ENCODE measurements at regions not wholly inside any gene's neighbourhood (a gene's known extent, or its start where the extent isn't known, plus 50 kb on each side); places are given as distances from the start of the nearest gene placed in this dataset.
"Not testable (repeated sequence)": the region's sequence is repeated elsewhere in the genome, so short reads cannot be mapped to it uniquely, and the experiment has no call there.

- DNase-seq = no peak
These were observed 765.8 kb downstream of the SLITRK5 start for GRCh38 chr13:88436974-88437373.

GRCh38 chr13:88450515-88450914, 779.3 kb downstream of the SLITRK5 start:
- DNase-seq = no peak

- no peak for DNase-seq
These were observed 785.0 kb downstream of the SLITRK5 start for GRCh38 chr13:88456151-88456550.

DNA sequence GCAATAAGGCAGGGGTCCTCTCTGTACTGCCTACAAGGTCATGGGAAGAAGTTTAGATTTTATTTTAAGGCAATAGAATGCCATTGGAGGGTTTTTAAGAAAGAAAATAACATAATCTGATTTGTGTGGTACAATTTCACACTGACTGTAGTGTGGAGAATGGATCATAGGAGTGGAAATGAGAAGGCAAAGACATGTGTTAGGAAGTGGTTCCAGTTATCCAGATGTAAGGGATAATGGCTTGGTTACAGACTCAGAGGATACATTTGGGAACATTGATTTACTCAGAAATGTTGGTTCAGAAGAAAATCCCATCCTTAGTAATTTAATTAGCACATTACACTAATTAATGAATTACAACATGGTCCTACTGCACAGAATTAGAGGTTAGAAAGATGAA, 788.2 kb downstream of the SLITRK5 start:
- DNase-seq = no peak

- DNase-seq = no peak
These were observed 790.3 kb downstream of the SLITRK5 start for GRCh38 chr13:88461272-88462009.

DNA sequence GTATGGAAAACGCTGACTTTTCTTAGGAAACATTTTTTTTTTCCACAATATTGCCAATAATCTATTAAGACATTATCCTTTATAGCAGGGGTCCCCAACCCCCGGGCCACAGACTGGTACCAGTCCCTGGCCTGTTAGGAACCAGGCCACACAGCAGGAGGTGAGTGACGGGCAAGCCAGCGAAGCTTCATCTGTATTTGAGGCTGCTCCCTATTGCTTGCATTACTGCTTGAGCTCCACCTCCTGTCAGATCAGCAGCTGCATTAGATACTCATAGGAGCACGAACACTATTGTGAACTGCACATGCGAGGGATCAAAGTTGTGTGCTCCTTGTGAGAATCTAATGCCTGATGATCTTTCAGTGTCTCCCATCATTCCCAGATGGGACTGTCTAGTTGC, 793.7 kb downstream of the SLITRK5 start:
- DNase-seq = no peak

DNA sequence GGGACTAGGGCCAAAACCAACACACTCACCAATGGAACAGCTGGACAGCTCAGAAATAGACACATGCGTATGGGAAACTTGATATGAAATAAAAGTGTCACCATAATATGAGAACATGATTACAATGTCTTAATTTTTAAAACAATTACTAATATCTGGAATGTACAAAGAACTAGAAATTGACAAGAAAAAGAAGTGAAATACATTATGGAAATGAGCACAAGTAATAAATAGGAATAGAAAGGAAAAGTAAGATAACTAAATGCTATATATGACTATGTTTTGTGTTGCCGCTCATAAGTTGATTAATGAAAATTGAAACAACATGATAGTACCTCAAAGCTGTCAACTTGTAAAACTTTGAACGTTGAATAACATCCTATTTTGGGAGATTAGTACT, 801.1 kb downstream of the SLITRK5 start:
- no peak for DNase-seq

DNA sequence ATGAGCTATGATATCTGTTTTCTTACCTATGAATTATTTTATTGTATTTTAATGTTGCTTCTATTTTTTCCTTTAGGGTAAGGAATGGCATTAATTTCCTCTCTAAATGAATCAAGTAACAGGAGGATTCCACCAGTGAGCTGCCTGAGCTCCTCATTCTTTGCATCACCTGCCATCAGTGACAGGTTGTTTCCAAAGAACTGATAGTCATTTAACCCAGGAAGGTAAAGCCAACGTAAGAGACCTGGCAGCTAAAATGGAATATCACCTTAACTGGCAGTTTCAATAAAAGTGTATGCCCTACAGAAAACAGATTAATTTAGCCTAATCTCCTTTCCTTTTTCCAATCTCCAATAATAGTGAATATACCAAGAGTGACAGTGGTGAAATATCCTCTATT, 812.0 kb downstream of the SLITRK5 start:
- no peak for DNase-seq

DNA sequence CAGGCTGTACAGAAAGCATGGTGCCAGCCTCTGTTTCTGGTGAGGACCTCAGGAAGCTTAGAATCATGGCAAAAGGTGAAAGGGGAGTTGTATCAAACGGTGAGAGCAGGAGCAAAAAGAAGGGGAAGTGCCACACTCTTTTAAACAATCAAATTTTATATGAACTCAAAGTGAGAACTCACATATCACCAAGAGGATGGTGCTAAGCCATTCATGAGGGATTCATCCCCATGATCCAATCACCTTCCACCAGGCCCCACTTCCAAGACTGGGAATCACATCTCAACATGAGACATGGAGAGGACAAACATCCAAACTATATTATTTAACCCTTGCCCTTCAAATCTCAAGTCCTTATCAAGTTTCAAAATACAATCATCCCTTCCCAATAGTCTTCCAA, 836.7 kb downstream of the SLITRK5 start:
- DNase-seq = no peak

DNA sequence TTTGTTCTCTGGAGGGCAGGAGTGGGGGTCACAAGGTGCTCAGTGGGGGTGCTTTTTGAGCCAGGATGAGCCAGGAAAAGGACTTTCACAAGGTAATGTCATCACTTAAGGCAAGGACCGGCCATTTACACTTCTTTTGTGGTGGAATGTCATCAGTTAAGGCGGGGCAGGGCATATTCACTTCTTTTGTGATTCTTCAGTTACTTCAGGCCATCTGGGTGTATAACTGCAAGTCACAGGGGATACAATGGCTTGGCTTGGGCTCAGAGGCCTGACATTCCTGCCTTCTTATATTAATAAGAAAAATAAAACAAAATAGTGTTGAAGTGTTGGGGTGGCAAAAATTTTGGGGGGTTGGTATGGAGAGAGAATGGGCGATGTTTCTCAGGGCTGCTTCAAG, 841.8 kb downstream of the SLITRK5 start:
- not testable (repeated sequence) for DNase-seq

DNA sequence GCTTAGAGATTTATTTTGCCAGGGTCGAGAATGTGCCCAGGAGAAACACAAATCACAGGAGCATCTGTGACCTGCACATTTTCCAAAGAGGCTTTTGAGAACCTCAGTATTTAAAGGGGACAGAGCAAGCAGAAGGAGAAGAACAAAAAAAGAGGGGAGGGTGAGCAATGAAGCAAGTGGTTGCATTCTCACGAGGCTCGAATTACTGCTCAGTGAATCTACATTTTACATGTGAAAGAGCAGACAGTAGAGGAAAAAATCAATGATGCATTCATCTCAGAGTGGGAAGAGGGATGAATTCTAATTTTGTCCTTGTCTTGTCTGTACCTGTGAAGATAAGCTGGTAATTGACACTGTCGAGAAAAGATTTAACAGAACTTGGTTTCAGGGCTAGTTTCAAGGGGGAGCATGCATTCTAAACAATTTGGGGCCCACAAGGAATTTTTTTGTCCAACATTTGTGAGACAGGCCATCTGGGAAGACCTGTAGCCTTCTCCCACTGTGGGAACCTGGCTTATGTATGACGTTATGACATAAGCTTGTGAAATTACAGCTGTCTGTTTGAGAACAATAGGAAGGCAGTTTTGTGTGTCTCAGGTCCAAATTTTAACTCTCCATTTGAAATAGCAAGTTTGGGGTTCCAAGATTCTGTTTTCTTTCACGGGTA, 855.1 kb downstream of the SLITRK5 start:
- no peak for DNase-seq

- DNase-seq = no peak
These were observed 855.7 kb downstream of the SLITRK5 start for GRCh38 chr13:88526853-88527215.

- no peak for DNase-seq
These were observed 870.8 kb downstream of the SLITRK5 start for GRCh38 chr13:88541994-88542393.

DNA sequence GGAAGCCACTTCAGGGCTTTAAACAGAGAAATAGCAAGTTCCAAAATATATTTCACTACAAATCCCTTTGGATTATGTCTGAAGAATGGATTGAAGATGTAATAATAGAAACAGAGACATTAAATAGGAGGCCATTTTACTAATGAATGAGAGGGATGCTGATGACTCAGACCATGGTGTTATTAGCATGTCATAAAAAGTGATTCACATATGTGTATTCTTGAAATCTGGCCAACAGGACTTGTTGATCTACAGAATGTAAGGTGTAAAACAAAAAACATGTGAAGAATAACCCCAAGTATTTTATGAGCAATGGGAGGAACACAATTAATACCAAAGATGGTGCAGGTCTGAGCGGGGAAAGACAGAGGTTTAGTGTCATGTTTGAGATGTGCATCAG, 873.7 kb downstream of the SLITRK5 start:
- DNase-seq = no peak

- no peak for DNase-seq
These were observed 881.8 kb downstream of the SLITRK5 start for GRCh38 chr13:88552966-88553365.

- DNase-seq = no peak
These were observed 894.4 kb downstream of the SLITRK5 start for GRCh38 chr13:88565566-88565965.

DNA sequence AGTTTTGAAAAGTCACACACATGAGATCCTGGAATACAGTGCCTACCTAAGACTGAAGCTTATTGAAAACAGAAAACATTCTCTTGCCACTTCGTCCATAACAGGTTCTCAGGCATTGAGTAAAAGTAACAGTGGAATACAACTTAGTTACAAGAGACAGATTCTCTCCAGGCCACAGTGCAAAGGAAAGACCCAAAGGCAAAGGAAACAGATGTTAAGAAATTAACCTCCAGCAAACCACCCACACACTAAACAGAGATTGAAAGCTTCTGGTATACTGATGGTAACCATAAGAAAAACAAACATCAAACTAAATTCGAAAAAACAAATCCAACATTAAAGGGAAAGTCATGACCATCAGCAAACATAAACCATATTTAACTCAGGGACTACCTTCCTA, 914.7 kb downstream of the SLITRK5 start:
- no peak for DNase-seq

GRCh38 chr13:88586263-88586662, 915.1 kb downstream of the SLITRK5 start:
- DNase-seq = no peak

DNA sequence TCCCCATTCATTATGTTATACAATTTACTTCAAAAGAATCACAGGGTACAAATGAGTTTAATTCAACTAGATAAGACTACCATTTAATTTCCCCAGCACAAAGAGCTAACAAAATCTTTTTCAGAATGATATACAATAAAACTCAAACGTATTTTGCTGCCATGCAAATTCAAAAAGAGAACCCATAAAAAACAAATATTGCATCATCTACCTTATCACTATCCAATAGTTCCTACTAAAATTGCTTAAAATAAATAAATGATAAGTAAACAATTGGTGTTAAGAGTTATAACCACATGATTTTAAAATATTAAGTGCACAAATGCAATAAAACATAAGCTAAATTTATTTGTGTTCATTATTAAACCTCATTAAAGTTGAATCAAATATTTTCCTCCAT, 919.4 kb downstream of the SLITRK5 start:
- DNase-seq = no peak

DNA sequence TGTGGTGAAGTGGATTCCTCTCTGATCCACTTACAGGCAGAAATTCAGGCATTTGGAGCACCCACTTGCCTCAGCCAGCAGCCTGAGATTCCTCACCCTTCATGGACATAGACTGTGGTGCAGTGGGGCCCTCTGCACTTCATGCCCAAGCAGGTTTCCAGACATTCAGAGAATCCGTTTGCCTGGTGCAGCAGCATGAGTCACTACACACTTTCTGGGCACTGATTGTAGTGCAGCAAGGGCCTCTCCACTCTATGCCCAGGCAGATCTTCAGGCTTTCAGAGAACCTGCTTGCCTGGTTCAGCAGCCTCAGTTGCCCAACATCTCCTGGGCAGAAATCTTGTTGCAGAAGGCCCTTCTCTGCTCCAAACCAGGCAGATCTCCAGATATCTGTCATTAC, 920.9 kb downstream of the SLITRK5 start:
- no peak for DNase-seq

- DNase-seq = no peak
These were observed 930.8 kb downstream of the SLITRK5 start for GRCh38 chr13:88601949-88602348.

DNA sequence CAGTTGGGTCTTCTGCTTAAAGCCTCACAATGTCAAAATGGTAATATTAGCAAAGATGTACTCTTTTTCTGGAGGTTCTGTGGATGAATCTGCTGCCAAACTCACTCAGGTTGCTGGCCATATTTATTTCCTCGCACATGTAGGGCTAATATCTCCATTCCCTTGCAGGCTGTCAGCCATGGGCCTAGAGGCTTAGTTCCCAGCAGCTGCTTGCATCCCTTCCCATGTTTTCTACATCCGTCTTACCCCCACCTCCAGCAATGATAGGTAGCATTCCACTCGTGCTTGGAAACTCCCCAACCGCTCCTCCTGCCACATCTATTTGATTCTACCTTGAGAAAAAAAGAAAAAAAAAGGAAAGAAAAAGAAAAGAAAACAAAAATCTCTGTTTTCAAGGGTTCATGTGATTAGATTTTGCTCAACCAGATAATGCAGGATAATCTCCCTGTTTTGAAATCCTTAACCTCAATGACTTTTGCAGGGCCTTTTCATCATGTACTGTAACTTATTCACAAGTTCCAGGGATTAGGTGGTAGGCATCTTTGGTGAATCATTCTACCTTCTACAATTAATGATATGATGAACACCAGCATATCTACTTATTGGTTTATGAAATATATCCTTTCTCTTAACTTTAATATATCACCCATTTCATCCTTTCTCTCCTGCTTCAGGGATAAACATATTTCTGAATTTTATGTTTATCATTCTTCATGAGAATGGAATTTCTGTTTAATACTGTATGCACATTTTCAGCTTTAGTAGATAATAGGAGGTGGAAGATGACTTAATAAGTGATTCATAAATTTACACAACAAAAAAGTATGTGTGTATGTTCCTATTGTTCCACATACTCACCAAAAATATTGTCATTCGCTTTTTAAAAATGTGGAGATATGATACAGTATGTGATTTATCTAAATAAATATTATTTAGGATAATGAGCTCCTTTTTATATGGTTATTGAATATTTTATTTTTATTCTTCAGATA, 931.9 kb downstream of the SLITRK5 start:
- no peak for DNase-seq

- peak; percentile 28 for DNase-seq
These were observed 946.0 kb downstream of the SLITRK5 start for GRCh38 chr13:88617176-88617575.

All from NCI-H1417 treated with DMSO at 0.1 percent for 48 hours (cell line).